ENCODE measurements at regions not wholly inside any gene's neighbourhood (a gene's known extent, or its start where the extent isn't known, plus 50 kb on each side); places are given as distances from the start of the nearest gene placed in this dataset.

DNA sequence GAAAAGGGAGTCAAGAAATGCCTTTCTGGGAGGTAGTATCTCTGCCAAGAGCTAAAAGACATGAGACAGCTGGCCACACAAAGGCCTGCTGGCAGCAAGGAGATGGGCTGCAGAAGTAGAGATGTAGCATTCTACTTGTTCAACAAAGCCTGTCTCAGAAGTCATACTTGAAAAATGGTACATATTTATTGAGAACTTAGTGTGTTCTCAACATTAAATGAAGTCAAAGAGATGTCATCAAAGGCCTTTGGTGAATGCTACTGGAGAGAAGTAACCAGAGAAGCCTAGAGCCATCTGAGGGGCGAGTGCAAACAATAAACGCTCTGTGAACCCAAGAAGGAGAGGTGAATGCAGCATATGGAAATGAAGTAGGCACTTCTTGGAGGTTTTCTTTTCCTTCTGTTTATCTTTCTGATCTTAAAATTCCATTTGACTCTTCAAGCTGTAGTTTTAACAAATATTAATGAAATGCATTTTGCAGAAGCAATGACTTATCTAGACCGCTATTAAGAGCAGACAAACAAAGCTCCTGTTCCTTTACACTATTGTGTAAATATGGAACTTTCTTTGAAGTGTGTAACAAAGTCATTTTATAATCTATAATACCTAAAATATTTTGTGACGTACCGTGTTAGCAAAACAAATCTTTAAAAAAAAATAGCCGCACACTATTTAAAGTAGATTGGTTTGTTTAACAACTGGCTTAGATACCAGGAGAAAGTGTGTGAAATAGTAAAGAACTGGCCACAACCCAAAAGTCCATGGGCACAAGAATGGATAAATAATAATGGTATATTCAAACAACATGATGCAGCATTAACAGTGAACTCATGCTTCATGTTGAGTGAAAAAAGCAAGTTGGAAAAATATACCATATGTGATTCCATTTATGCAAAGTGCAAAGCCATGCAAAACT is 70.2 kb downstream of the ZNF608 start (continued):
- TF ChIP-seq, protein P1, sequence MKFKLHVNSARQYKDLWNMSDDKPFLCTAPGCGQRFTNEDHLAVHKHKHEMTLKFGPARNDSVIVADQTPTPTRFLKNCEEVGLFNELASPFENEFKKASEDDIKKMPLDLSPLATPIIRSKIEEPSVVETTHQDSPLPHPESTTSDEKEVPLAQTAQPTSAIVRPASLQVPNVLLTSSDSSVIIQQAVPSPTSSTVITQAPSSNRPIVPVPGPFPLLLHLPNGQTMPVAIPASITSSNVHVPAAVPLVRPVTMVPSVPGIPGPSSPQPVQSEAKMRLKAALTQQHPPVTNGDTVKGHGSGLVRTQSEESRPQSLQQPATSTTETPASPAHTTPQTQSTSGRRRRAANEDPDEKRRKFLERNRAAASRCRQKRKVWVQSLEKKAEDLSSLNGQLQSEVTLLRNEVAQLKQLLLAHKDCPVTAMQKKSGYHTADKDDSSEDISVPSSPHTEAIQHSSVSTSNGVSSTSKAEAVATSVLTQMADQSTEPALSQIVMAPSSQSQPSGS (IDR thresholded peaks at IDR 0.05; ENCODE audit: low read length): no peak
- TF ChIP-seq E2F6 (IDR thresholded peaks at IDR 0.05) (no peak), HDAC2 (IDR thresholded peaks at IDR 0.05; ENCODE audit: borderline replicate concordance in 1 of 2, low read depth in 2 of 2, low read length in 2 of 2) (no peak), RAD21 (IDR thresholded peaks at IDR 0.05 in 1 of 2, conservative IDR thresholded peaks at IDR 0.05 in 1 of 2; ENCODE audit: low read depth in 2 of 2, low read length in 2 of 2) (no peak), EZH2 (IDR thresholded peaks at IDR 0.05; ENCODE audit: low read depth, low read length, severe bottlenecking) (no peak), ZNF274 (IDR thresholded peaks at IDR 0.05; ENCODE audit: borderline replicate concordance, extremely low read depth, low read length) (no peak)

Measured in H1 (cell line).